IMR-90 (cell line): ENCODE measurements at regions not wholly inside any gene's neighbourhood (a gene's known extent, or its start where the extent isn't known, plus 50 kb on each side); places are given as distances from the start of the nearest gene placed in this dataset.

Experiments used
- ATAC-seq: fragments of 200-7000 bp; cut with Tn5 transposase; 2 replicates; pipeline ENCODE4 v1.9.1; 2020; ENCODE audit warnings: low read depth, mild to moderate bottlenecking, moderate library complexity
- BruUV-seq: library from RNA; stranded (reverse); fragments of 400-500 nt; replicated peaks from 2 replicates; lab custom pipeline; 2021; lab: Mats Ljungman, UMichigan
- CTCF ChIA-PET: fragments of 300-600 bp; formaldehyde crosslinking; extraction: SDS; loops from one replicate; lab custom pipeline; 2021; ENCODE audit warnings: antibody characterized with exemption; lab: Yijun Ruan, JAX
- POLR2A ChIA-PET: fragments of 300-600 bp; sonication (Branson Sonifier 250); formaldehyde crosslinking; loops from one replicate; lab custom pipeline; 2022; ENCODE audit warnings: antibody characterized with exemption; ENCODE audit not compliant: unreplicated experiment; lab: Charles Lee
- DNase-seq: peaks from one replicate; pipeline ENCODE4 v3.0.0; 2013
- H2AFZ ChIP-seq: replicated peaks from 2 replicates; pipeline ENCODE3; 2013; ENCODE audit warnings: low read length, mild to moderate bottlenecking; ENCODE audit not compliant: poor library complexity
- H2AK5ac ChIP-seq: 2 replicates; pipeline ENCODE4 v1.6.1; 2013; ENCODE audit warnings: low read depth, low read length, inconsistent platforms
- H2AK9ac ChIP-seq: replicated peaks from 2 replicates; pipeline ENCODE3; 2013; ENCODE audit warnings: mild to moderate bottlenecking, low read depth, low read length, moderate library complexity; ENCODE audit not compliant: poor library complexity
- H2BK120ac ChIP-seq: 2 replicates; pipeline ENCODE4 v1.6.1; 2013; ENCODE audit warnings: low read depth, low read length, inconsistent platforms
- H2BK15ac ChIP-seq: 3 replicates; pipeline ENCODE4 v1.6.1; 2013; ENCODE audit warnings: low read depth, low read length, inconsistent platforms
- H2BK20ac ChIP-seq: 2 replicates; pipeline ENCODE4 v1.6.1; 2013; ENCODE audit warnings: low read depth, mild to moderate bottlenecking, inconsistent platforms, low read length, moderate library complexity
- H2BK5ac ChIP-seq: 2 replicates; pipeline ENCODE4 v1.6.1; 2013; ENCODE audit warnings: mild to moderate bottlenecking, low read depth, low read length, inconsistent platforms; ENCODE audit not compliant: poor library complexity, severe bottlenecking
- H3K14ac ChIP-seq: replicated peaks from 2 replicates; pipeline ENCODE4 v1.6.1; 2013; ENCODE audit warnings: low read depth, low read length, inconsistent platforms
- H3K18ac ChIP-seq: 2 replicates; pipeline ENCODE4 v1.6.1; 2013; ENCODE audit warnings: low read depth, low read length, control low read depth
- H3K23ac ChIP-seq: 2 replicates; pipeline ENCODE4 v1.6.1; 2013; ENCODE audit warnings: low read depth, low read length, inconsistent platforms
- H3K27ac ChIP-seq: 2 replicates; pipeline ENCODE4 v1.5.1; 2013; ENCODE audit warnings: mild to moderate bottlenecking, control low read depth, low read length; ENCODE audit not compliant: insufficient read depth
- H3K27me3 ChIP-seq: 2 replicates; pipeline ENCODE4 v1.6.1; 2013; ENCODE audit warnings: low read length; ENCODE audit not compliant: control insufficient read depth, insufficient read depth
- H3K36me3 ChIP-seq: 2 replicates; pipeline ENCODE4 v1.6.1; 2013; ENCODE audit warnings: low read length, mixed read lengths; ENCODE audit not compliant: control insufficient read depth, insufficient read depth
- H3K4ac ChIP-seq: 2 replicates; pipeline ENCODE4 v1.6.1; 2013; ENCODE audit warnings: low read depth, low read length, inconsistent platforms
- H3K4me1 ChIP-seq: 2 replicates; pipeline ENCODE4 v1.6.1; 2013; ENCODE audit warnings: low read length, mixed read lengths; ENCODE audit not compliant: control insufficient read depth, insufficient read depth
- H3K4me2 ChIP-seq: 2 replicates; pipeline ENCODE4 v1.6.1; 2013; ENCODE audit warnings: low read depth, mild to moderate bottlenecking, control low read depth, low read length, moderate library complexity
- H3K4me3 ChIP-seq: 2 replicates; pipeline ENCODE4 v1.5.1; 2013; ENCODE audit warnings: low read depth, mild to moderate bottlenecking, control low read depth, low read length, moderate library complexity; ENCODE audit not compliant: insufficient read depth
- H3K56ac ChIP-seq: 2 replicates; pipeline ENCODE4 v1.6.1; 2013; ENCODE audit warnings: low read length, inconsistent platforms; ENCODE audit not compliant: insufficient read depth; ENCODE audit errors: extremely low read depth
- H3K79me1 ChIP-seq, 2 experiments: 2 replicates each; pipeline ENCODE4 v1.6.1; 2013; ENCODE audit warnings: low read length in 2 of 2, inconsistent platforms in 1 of 2, low read depth in 1 of 2
- H3K9ac ChIP-seq: 2 replicates; pipeline ENCODE4 v1.6.1; 2013; ENCODE audit warnings: low read depth, low read length, control low read depth
- H3K9me1 ChIP-seq: 2 replicates; pipeline ENCODE4 v1.6.1; 2013; ENCODE audit warnings: low read length, inconsistent platforms; ENCODE audit not compliant: insufficient read depth
- H3K9me3 ChIP-seq: 2 replicates; pipeline ENCODE4 v1.6.1; 2013; ENCODE audit warnings: low read length; ENCODE audit not compliant: control insufficient read depth, insufficient read depth
- H4K20me1 ChIP-seq: 2 replicates; pipeline ENCODE4 v1.6.1; 2013; ENCODE audit warnings: low read length, inconsistent platforms; ENCODE audit not compliant: insufficient read depth
- H4K5ac ChIP-seq: 2 replicates; pipeline ENCODE4 v1.6.1; 2013; ENCODE audit warnings: mild to moderate bottlenecking, low read depth, low read length, control low read depth
- H4K8ac ChIP-seq, 2 experiments: 2 replicates each; pipeline ENCODE4 v1.6.1; 2013; ENCODE audit warnings: low read depth in 2 of 2, low read length in 2 of 2, control low read depth in 1 of 2, inconsistent platforms in 1 of 2
- H4K91ac ChIP-seq: 2 replicates; pipeline ENCODE4 v1.6.1; 2013; ENCODE audit warnings: low read depth, low read length, inconsistent platforms; ENCODE audit not compliant: insufficient read depth
- FOS ChIP-seq: fragments of 150-350 bp; IDR thresholded peaks from 2 replicates; pipeline ENCODE4 v1.6.1; 2016; ENCODE audit warnings: low read depth, low read length
- NFE2L2 ChIP-seq: fragments of 150-350 bp; IDR thresholded peaks from 2 replicates; pipeline ENCODE4 v1.6.1; 2016; ENCODE audit warnings: low read depth, mild to moderate bottlenecking, low read length
- WGBS, 2 experiments: methylation state at CpG; one replicate each; pipeline versions ENCODE4 v1.1.5 to v1.1.7; 2013; ENCODE audit warnings: missing lambda C conversion rate in 2 of 2; ENCODE audit not compliant: insufficient read length in 1 of 2; ENCODE audit errors: extremely low coverage in 2 of 2; 5-methylcytosine and 5-hydroxymethylcytosine counted together
- dilution Hi-C: fragments of 300-500 bp; cut with HindIII; formaldehyde crosslinking; loops from one replicate; pipeline ENCODE4 v1.14.3; 2018; ENCODE audit warnings: low sequenced_read_pairs; ENCODE audit not compliant: unreplicated experiment
- in situ Hi-C: fragments of 300-500 bp; cut with MboI; formaldehyde crosslinking; loops from 3 replicates; pipeline ENCODE4 v1.14.3; 2019; ENCODE audit warnings: low sequenced_read_pairs, inconsistent platforms, mixed read lengths
- intact Hi-C: fragments of 100-400 bp; cut with micrococcal nuclease; formaldehyde crosslinking; loops from 2 replicates; pipeline ENCODE4 v1.10.0; 2022
- TF ChIP-seq, protein P1 (sequence below): fragments of 150-350 bp; IDR thresholded peaks from 2 replicates; pipeline ENCODE4 v1.6.1; 2017; ENCODE audit warnings: mild to moderate bottlenecking, antibody characterized with exemption, low read length, low read depth
- TF ChIP-seq, protein P2 (sequence below): fragments of 150-350 bp; IDR thresholded peaks from 2 replicates; pipeline ENCODE4 v1.6.1; 2016; ENCODE audit warnings: low read depth, mild to moderate bottlenecking, low read length, moderate library complexity, borderline replicate concordance

DNA sequence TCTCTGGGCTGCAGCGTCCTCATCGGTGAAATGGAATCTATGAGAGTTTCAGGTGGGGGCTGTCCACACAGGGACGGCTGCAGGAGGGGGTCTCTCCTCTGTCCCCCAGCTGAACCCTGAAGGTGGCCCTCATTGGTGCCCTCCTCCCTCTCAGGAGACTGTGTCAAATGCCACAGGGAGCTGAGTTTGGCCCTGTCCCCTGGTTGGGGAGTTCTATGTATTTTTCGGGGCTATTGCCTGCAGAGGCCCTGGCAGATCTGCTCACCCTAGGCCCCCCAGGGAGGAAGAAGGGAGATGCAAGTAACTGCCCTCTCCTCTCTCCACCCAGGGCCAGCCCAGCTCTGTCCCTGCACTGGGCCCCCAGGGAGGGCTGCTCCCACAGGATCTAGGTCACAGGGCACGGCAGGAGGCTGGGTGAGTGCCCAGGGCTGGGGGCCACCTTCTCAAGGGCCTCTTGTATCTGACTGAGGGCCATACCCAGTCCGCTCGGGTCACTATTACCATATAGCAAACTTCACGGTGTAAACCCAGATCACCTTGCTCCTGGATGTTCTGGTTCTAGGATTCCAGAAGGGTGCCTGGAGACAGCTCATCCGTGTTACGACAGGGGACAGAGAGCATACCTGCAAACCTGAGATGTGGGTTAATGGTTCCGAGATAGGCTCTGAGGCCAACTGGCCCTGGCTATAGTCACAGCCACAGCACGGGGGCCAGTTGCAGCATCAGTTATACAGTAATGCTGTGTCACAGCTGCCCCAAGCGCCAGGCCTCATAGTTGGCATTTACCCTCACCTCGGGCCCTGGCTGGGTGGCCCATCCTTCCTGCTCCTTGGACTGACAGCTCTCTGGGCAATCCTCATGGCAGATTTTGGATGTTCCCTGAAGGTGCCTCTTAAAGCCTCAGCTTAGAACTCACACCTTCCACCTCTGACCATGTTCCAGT, 102.4 kb upstream of the PRR23E start (continued):
- TF ChIP-seq NFE2L2: no peak

DNA sequence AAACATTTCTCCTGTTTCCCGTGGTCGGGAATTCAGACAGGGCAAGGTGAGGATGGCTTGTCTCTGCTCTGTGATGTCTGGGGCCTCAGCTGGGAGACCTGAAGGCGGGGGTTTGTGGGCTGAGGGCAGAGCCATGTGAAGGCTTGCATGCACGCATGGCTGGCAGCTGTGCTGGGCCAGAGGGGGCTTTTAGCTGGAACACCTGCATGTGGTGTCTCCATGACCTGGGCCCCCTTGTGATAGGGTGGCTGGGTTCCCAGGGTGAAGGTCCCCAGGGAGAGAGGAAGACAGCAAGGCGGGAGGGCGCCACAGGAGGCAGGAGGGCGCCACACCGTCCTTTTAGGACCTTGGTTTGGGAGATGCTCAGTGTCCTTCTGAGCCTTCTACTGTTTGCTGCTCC, 101.6 kb upstream of the PRR23E start:
- Histone ChIP-seq H4K5ac (no peak overlapping the region), H3K9ac (no peak overlapping the region), H3K36me3 (no peaks in the 10 kb centered on the region), H4K20me1 (no peaks in the 10 kb centered on the region), H2BK15ac (no peak overlapping the region), H2AFZ (no peak overlapping the region), H2BK120ac (no peak overlapping the region), H2BK20ac (no peak overlapping the region), H3K18ac (no peak overlapping the region), H4K8ac (no peak overlapping the region), H3K27ac (no peak overlapping the region), H4K91ac (no peak overlapping the region), H3K56ac (no peak overlapping the region), H3K4ac (no peak overlapping the region), H3K4me2 (no peak overlapping the region), H3K4me3 (no peak overlapping the region), H3K79me1 (no peaks in the 10 kb centered on the region), H3K9me1 (no peaks in the 10 kb centered on the region), H2AK5ac (no peak overlapping the region), H2AK9ac (no peak overlapping the region), H2BK5ac (no peak overlapping the region), H3K14ac (no peak overlapping the region), H3K27me3 (peaks cover 33% of the 10 kb centered on the region), H3K9me3 (no peaks in the 10 kb centered on the region), H3K4me1 (no peaks in the 10 kb centered on the region), H3K23ac (no peak overlapping the region)
- dilution Hi-C loops: no loop called here
- intact Hi-C loops: no loop called here
- no peak for DNase-seq
- WGBS, 2 experiments: no CpG with 5 or more reads among the region's 8 CpGs
- POLR2A ChIA-PET: no interaction called here
- in situ Hi-C loops: no loop called here
- TF ChIP-seq, protein P1, sequence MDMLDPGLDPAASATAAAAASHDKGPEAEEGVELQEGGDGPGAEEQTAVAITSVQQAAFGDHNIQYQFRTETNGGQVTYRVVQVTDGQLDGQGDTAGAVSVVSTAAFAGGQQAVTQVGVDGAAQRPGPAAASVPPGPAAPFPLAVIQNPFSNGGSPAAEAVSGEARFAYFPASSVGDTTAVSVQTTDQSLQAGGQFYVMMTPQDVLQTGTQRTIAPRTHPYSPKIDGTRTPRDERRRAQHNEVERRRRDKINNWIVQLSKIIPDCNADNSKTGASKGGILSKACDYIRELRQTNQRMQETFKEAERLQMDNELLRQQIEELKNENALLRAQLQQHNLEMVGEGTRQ: no peak
- TF ChIP-seq, protein P2, sequence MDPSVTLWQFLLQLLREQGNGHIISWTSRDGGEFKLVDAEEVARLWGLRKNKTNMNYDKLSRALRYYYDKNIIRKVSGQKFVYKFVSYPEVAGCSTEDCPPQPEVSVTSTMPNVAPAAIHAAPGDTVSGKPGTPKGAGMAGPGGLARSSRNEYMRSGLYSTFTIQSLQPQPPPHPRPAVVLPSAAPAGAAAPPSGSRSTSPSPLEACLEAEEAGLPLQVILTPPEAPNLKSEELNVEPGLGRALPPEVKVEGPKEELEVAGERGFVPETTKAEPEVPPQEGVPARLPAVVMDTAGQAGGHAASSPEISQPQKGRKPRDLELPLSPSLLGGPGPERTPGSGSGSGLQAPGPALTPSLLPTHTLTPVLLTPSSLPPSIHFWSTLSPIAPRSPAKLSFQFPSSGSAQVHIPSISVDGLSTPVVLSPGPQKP: no peak
- no peak for TF ChIP-seq FOS
- BruUV-seq: no TSS peak
- ATAC-seq: no peak
- CTCF ChIA-PET: no interaction called here
